ENCODE measurements at regions not wholly inside any gene's neighbourhood (a gene's known extent, or its start where the extent isn't known, plus 50 kb on each side); places are given as distances from the start of the nearest gene placed in this dataset.

GRCh38 chr18:24628326-24628725 is 167.9 kb downstream of the HRH4 start:
- DNase-seq = no peak

GRCh38 chr18:24629921-24630320 is 169.5 kb downstream of the HRH4 start:
- no peak for DNase-seq

- no peak for DNase-seq
Observed at GRCh38 chr18:24630346-24630880, 170.0 kb downstream of the HRH4 start.

GRCh38 chr18:24631243-24632025 is 171.0 kb downstream of the HRH4 start:
- DNase-seq = no peak

GRCh38 chr18:24632158-24632988 is 171.9 kb downstream of the HRH4 start:
- DNase-seq = no peak

- DNase-seq = no peak
Observed at GRCh38 chr18:24633121-24633520, 172.7 kb downstream of the HRH4 start.

GRCh38 chr18:24649571-24649970 is 189.1 kb downstream of the HRH4 start:
- no peak for DNase-seq

GRCh38 chr18:24651434-24651833 is 191.0 kb downstream of the HRH4 start:
- no peak for DNase-seq

GRCh38 chr18:24656050-24656449 is 195.6 kb downstream of the HRH4 start:
- DNase-seq = no peak

- DNase-seq = no peak
Observed at GRCh38 chr18:24656551-24657443, 196.4 kb downstream of the HRH4 start.

- no peak for DNase-seq
Observed at GRCh38 chr18:24657444-24657842, 197.0 kb downstream of the HRH4 start.

- no peak for DNase-seq
Observed at GRCh38 chr18:24658302-24658701, 197.9 kb downstream of the HRH4 start.

GRCh38 chr18:24659827-24660720 is 199.6 kb downstream of the HRH4 start:
- peak; percentile 18 to 42 for DNase-seq

- DNase-seq = no peak
Observed at GRCh38 chr18:24660956-24661355, 200.5 kb downstream of the HRH4 start.

GRCh38 chr18:24662412-24662821 is 202.0 kb downstream of the HRH4 start:
- DNase-seq = no peak

GRCh38 chr18:24663026-24663425 is 202.6 kb downstream of the HRH4 start:
- no peak for DNase-seq

GRCh38 chr18:24669015-24669414 is 208.6 kb downstream of the HRH4 start:
- DNase-seq = no peak

- no peak for DNase-seq
Observed at GRCh38 chr18:24669502-24669901, 209.1 kb downstream of the HRH4 start.

GRCh38 chr18:24672165-24672941 is 211.9 kb downstream of the HRH4 start:
- DNase-seq = no peak

GRCh38 chr18:24674200-24674599 is 213.8 kb downstream of the HRH4 start:
- no peak for DNase-seq

GRCh38 chr18:24674605-24675004 is 214.2 kb downstream of the HRH4 start:
- no peak for DNase-seq

Data from CD4-positive, alpha-beta T cell treated with Interleukin-4 for 1 hour (primary cell).